HFF-Myc (cell line): ENCODE measurements at regions not wholly inside any gene's neighbourhood (a gene's known extent, or its start where the extent isn't known, plus 50 kb on each side); places are given as distances from the start of the nearest gene placed in this dataset.

Source experiments
- DNase-seq: peaks from one replicate; pipeline ENCODE4 v3.0.0-alpha.2; 2011; ENCODE audit warnings: low read depth; ENCODE audit errors: extremely low read depth
- H3K4me3 ChIP-seq: replicated peaks from 2 replicates; pipeline ENCODE4 v1.5.1; 2011; ENCODE audit warnings: low read depth, mild to moderate bottlenecking, control low read depth, low read length
- TF ChIP-seq, protein P1 (sequence below): IDR thresholded peaks from 2 replicates; pipeline ENCODE4 v1.5.1; 2012; ENCODE audit warnings: mild to moderate bottlenecking, low read depth, low read length, control low read depth; ENCODE audit errors: missing control alignments

DNA sequence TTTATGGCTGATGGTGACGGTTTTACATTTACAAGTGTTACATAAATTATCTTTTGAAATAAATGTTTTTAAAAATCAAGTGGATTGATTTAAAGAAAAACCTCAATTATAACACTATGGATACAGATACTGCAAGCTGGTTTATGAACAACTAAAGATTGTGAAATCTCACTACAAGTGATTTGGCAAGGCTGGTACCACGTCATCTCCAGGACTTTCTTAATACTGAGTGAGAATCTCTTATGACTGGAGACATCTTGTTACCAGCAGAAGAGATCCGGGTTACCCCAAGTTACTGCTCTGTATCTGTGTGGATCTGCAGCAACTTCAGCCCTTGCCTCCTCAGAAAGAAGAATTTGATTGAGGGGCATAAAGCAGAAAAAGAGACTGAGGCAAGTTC is 452.9 kb downstream of the MN1 start:
- TF ChIP-seq, protein P1, sequence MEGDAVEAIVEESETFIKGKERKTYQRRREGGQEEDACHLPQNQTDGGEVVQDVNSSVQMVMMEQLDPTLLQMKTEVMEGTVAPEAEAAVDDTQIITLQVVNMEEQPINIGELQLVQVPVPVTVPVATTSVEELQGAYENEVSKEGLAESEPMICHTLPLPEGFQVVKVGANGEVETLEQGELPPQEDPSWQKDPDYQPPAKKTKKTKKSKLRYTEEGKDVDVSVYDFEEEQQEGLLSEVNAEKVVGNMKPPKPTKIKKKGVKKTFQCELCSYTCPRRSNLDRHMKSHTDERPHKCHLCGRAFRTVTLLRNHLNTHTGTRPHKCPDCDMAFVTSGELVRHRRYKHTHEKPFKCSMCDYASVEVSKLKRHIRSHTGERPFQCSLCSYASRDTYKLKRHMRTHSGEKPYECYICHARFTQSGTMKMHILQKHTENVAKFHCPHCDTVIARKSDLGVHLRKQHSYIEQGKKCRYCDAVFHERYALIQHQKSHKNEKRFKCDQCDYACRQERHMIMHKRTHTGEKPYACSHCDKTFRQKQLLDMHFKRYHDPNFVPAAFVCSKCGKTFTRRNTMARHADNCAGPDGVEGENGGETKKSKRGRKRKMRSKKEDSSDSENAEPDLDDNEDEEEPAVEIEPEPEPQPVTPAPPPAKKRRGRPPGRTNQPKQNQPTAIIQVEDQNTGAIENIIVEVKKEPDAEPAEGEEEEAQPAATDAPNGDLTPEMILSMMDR: no peak
- DNase-seq: no peak
- no peak overlapping the region for H3K4me3 ChIP-seq

DNA sequence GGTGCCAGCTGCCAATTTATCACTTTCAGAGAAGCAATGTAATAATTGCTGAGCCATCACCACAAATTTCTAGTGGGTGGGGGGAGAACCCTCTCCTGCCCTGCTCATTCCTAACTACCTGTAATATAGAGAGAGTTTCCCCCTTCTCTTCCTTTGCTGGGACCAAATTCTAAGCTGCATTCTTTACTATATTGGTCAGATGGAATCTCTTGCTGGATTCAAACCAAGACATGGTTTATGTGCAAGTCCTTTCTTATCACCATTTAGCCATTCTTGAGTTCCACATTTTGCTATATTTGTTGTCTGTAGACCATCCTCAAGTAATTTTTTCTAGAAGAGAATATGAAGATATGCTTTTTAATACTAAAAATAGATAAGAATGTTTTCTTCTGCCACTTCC is 452.1 kb downstream of the MN1 start:
- DNase-seq: no peak
- TF ChIP-seq, protein P1: no peak
- H3K4me3 ChIP-seq: no peak overlapping the region

DNA sequence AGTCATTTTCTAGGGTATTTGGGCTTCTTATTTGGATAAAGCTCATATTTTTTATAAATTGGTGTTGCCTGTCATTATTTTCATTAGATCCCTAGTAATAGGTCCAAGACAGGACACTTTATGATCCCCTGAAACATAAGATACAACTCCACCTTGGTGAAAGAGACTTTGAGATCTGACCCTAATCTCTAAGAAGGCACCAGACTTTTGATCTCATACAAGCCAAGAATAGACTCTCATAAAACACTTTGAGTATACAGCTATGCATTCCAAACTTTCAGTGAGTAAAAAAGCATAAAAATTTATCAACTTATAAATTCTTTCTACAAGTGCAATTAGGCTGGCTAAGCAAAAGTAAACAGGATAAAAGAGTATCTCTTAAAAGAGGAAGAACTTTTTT is 451.2 kb downstream of the MN1 start:
- TF ChIP-seq, protein P1: no peak
- no peak overlapping the region for H3K4me3 ChIP-seq
- DNase-seq: no peak

DNA sequence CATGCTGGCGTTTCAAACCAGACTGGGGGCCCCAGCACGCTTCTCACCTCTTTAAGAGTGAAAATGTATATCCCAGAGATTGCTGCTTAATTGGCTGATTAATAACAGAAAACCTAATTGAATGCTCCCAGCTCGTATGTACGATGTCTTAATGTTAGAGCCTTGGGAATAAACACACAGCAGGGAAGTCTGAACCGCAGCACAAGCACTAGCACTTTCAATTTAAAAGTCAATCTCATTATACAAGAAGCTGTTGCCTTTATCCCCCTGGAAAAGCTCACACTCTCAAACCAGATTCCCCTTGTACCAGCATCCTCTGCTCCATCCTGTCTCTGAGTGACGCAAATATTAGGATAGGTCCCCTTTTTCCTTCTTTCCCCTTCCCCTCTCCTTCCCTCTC is 449.1 kb downstream of the MN1 start:
- TF ChIP-seq, protein P1: no peak
- H3K4me3 ChIP-seq: no peak overlapping the region
- no peak for DNase-seq

DNA sequence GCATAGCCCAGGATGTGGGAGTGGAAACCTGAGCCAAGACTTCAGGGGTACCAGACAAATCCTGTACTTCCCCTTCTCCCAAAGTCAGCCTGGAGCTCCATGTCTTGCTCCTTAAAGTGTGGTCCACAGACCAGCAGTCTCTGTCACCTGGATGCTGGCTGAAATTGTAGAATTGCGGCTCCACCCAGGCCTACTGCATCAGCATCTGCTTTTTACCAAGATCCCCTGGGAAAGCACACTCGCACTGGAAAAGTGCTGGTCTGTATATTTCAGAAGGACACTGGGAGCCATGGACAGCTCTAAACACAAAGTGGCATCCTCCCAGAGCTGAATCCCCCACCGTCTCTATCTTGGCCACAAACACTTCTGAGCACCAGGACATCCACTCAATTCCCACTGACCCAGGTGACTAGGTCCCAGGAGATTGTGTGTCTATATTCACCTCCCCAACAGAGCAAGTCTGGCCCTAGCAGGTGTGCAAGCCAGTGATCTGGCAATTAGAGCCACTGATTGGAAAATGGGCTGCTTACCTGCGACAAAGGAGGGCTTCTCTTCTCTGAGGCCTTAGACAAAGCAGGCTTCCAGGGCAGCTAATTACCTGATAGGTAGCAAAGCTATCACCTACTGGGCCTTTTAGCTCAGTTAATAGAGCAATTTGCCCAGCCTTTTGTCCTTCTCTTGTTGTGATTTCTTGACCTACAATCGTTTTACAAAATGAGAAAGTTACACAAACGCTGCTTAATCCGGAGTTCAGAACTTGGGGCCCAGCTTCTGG is 443.3 kb downstream of the MN1 start:
- DNase-seq: no peak
- H3K4me3 ChIP-seq: no peak overlapping the region
- TF ChIP-seq, protein P1: no peak

DNA sequence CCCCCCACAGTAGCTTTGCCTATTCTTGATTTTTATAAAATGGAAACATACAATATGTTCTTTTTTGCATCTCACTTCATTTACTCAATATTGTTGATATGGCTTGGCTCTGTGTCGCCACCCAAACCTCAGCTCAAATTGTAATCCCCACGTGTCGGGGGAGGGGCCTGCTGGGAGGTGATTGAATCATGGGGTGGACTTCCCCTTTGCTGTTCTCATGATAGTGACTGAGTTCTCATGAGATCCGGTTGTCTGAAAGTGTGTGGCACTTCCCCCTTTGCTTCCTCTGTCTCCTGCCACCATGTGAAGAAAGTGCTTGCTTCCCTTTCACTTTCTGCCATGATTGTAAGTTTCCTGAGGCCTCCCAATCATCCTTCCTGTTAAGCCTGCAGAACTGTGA is 431.3 kb downstream of the MN1 start:
- no peak for DNase-seq
- TF ChIP-seq, protein P1: no peak
- no peak overlapping the region for H3K4me3 ChIP-seq

DNA sequence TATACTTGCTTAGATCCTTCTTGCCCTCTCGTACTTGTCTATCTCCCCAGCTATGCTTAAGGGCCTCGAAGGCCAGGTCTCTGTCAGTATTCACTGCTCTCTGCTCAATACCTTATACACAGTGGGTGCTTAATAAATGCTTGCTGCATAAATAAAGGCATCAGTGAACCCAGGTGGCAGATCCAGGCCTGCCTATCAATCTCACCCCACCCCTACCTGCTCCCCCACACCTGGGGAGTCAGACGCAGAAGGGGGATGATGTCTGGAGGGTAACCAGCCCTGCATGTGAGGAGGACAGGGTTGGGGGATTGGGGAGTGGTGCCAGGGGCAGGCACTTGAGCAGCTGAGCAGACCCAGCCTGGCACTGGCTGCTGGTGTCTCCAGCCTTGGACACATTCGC is 430.6 kb downstream of the MN1 start:
- no peak overlapping the region for H3K4me3 ChIP-seq
- TF ChIP-seq, protein P1: no peak
- DNase-seq: no peak
